ENCODE measurements at regions not wholly inside any gene's neighbourhood (a gene's known extent, or its start where the extent isn't known, plus 50 kb on each side); places are given as distances from the start of the nearest gene placed in this dataset.
"Not testable (repeated sequence)": the region's sequence is repeated elsewhere in the genome, so short reads cannot be mapped to it uniquely, and the experiment has no call there.

DNA sequence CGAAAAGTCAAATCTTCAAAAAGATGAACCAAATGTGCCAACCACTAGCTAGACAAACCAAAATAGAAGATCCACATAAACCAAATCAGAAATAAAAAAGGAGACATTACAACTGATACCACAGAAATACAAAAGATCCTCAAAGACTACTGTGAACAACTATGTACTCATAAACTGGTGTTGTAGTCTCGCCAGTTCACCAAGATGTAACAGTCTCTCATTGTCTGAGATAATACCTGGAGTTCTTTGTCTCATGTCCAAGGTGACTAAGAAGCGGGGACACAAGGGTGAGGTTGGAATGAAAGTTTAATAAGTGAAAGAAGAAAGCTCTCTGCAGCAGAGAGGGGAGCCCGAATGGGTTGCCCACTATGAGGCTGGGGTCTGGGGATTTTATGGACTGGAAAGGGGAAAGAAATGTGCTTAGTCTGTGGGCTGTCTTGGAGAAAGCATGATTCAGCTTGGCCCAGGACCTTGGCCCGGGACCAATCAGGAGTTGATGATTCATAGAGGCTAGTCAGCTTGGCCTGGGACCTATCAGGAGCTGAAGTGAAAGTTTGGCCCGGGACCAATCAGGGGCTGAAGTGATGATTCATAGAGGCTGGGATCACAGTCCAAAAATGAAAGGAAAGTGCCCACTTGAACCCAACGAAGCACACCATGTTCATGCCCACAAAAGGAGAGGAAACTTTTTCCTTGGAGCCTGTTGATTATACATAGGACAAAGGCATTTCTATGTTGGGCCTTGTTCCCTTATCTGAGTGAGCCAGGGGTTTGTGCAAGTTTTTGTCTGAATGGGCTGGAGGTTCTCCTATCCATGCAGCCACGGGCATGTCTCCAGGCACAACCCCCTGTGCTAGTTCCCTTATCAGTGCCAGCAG is 177.1 kb downstream of the SPIN4 start:
- H3K36me3 ChIP-seq (replicated peaks; ENCODE audit: low read depth, low read length); H4K20me1 ChIP-seq (ENCODE audit: insufficient read depth, low read length); H3K27ac ChIP-seq (ENCODE audit: low read length); H3K9me3 ChIP-seq (ENCODE audit: insufficient read depth, low read length); H3K79me2 ChIP-seq (ENCODE audit: low read length); H3K4me3 ChIP-seq (ENCODE audit: low read length); H3K9ac ChIP-seq (ENCODE audit: low read length); H2AFZ ChIP-seq (ENCODE audit: low read depth, low read length); H3K4me1 ChIP-seq (ENCODE audit: low read length); H3K27me3 ChIP-seq (ENCODE audit: low read depth, low read length); H3K4me2 ChIP-seq (ENCODE audit: low read length): not testable (repeated sequence)

DNA sequence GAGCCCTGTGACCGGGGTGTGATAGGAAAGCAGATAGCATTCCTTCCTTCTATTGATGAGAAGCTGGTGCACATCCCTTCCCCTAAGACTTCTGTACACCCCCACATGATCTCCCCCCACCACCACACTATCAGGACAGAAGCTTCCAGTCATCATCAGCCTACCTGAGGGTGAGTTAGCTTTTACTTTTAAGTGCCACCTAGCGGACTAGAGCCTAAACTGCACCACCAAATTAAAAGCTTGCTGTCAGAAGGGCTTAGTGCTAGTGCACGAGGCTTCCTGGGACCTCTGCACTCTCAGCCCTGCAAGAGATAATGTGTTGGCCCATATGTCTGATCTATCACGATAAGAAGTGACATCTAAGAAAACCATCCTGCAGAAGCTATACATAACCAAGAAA is 181.7 kb downstream of the SPIN4 start:
- not testable (repeated sequence) for H2AFZ ChIP-seq (ENCODE audit: low read depth, low read length); H3K79me2 ChIP-seq (ENCODE audit: low read length); H3K4me3 ChIP-seq (ENCODE audit: low read length); H3K27me3 ChIP-seq (ENCODE audit: low read depth, low read length); H3K27ac ChIP-seq (ENCODE audit: low read length); H3K4me2 ChIP-seq (ENCODE audit: low read length); H3K9me3 ChIP-seq (ENCODE audit: insufficient read depth, low read length); H3K9ac ChIP-seq (ENCODE audit: low read length); H3K4me1 ChIP-seq (ENCODE audit: low read length); H4K20me1 ChIP-seq (ENCODE audit: insufficient read depth, low read length); H3K36me3 ChIP-seq (replicated peaks; ENCODE audit: low read depth, low read length)

DNA sequence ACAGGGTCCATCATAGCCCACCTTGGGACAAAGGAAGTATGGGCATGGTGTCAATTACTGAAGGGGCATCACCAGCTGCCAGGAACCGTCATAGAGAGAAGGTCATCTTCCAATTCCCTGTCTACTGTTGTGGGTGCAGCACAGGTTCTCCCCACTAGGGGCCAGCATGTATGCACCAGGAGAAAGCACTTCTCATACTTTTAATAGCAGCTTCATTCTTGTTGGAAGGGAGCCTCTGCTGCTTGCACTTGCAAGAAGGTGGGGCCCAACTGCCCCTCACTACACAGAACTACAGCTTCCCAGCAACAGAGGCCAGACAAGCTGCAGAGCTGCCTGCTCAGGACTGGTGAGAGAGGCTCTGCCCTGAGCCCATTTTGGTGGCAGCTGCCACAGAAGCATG is 182.2 kb downstream of the SPIN4 start:
- H3K4me2 ChIP-seq (ENCODE audit: low read length); H3K27ac ChIP-seq (ENCODE audit: low read length); H3K9ac ChIP-seq (ENCODE audit: low read length); H3K79me2 ChIP-seq (ENCODE audit: low read length); H4K20me1 ChIP-seq (ENCODE audit: insufficient read depth, low read length); H3K9me3 ChIP-seq (ENCODE audit: insufficient read depth, low read length); H2AFZ ChIP-seq (ENCODE audit: low read depth, low read length); H3K36me3 ChIP-seq (replicated peaks; ENCODE audit: low read depth, low read length); H3K27me3 ChIP-seq (ENCODE audit: low read depth, low read length); H3K4me1 ChIP-seq (ENCODE audit: low read length); H3K4me3 ChIP-seq (ENCODE audit: low read length): not testable (repeated sequence)

DNA sequence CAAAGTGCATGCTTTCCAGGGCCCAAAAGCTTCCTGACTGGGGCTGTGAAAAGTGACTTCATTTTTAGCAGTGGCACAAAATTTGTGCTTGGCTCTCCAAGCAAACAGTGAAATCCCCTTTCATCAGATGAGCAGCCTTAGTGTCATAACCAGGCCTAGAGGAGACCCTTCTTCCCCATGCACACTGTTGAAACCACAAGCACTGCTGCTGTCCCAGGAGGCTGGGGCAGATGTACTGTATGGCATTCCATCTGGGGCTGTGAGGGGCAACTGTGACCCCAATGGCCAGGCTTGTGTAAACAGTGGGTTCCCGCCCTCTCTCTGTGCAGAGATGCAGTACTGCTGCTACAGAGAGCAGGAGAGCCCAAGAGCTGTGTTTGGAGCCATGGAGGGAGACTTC is 184.1 kb downstream of the SPIN4 start:
- H4K20me1 ChIP-seq (ENCODE audit: insufficient read depth, low read length); H2AFZ ChIP-seq (ENCODE audit: low read depth, low read length); H3K9me3 ChIP-seq (ENCODE audit: insufficient read depth, low read length); H3K27me3 ChIP-seq (ENCODE audit: low read depth, low read length); H3K4me2 ChIP-seq (ENCODE audit: low read length); H3K9ac ChIP-seq (ENCODE audit: low read length); H3K79me2 ChIP-seq (ENCODE audit: low read length); H3K4me3 ChIP-seq (ENCODE audit: low read length); H3K36me3 ChIP-seq (replicated peaks; ENCODE audit: low read depth, low read length); H3K4me1 ChIP-seq (ENCODE audit: low read length); H3K27ac ChIP-seq (ENCODE audit: low read length): not testable (repeated sequence)

DNA sequence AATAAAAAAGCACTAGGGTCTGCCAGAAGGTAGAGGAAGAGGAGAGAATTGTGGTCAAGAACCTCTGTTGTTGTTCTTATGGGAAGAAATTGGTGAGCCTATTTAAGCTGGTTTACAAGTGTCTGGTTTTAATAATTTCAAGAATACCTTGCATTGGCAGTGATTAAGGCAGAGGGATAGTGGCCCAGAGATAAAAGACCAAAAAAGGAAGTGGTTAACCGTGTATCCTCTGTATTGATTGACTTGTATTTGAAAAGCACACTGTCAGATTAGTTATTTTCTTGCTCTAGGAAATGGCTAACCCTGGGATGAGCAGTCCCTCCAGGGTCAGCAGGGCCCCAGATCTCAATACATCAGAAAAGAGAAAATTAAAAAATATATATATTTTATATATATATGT is 190.1 kb downstream of the SPIN4 start:
- not testable (repeated sequence) for H3K4me3 ChIP-seq (ENCODE audit: low read length); H4K20me1 ChIP-seq (ENCODE audit: insufficient read depth, low read length); H3K36me3 ChIP-seq (replicated peaks; ENCODE audit: low read depth, low read length); H2AFZ ChIP-seq (ENCODE audit: low read depth, low read length); H3K27ac ChIP-seq (ENCODE audit: low read length); H3K9ac ChIP-seq (ENCODE audit: low read length); H3K27me3 ChIP-seq (ENCODE audit: low read depth, low read length); H3K4me2 ChIP-seq (ENCODE audit: low read length); H3K79me2 ChIP-seq (ENCODE audit: low read length); H3K4me1 ChIP-seq (ENCODE audit: low read length); H3K9me3 ChIP-seq (ENCODE audit: insufficient read depth, low read length)

DNA sequence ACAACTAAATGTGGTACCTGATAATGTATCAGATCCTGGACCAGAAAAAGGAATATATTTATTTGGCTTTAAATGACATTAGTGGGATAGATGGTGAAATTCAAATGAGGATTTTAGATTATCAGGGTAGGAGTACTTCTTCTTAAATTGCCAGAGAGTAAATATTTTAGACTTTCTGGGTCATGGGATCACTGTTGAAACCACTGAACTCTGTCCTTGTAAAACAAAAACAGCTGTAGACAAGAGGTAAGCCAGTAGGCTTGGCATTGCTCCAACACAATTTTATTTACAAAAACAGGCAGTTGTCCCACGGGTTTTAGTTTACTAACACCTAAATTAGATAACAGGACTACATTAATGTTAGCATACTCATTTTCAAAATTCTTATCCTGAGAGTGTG is 190.8 kb downstream of the SPIN4 start:
- not testable (repeated sequence) for H3K27me3 ChIP-seq (ENCODE audit: low read depth, low read length); H3K4me3 ChIP-seq (ENCODE audit: low read length); H3K4me2 ChIP-seq (ENCODE audit: low read length); H4K20me1 ChIP-seq (ENCODE audit: insufficient read depth, low read length); H3K79me2 ChIP-seq (ENCODE audit: low read length); H3K9me3 ChIP-seq (ENCODE audit: insufficient read depth, low read length); H2AFZ ChIP-seq (ENCODE audit: low read depth, low read length); H3K27ac ChIP-seq (ENCODE audit: low read length); H3K9ac ChIP-seq (ENCODE audit: low read length); H3K4me1 ChIP-seq (ENCODE audit: low read length); H3K36me3 ChIP-seq (replicated peaks; ENCODE audit: low read depth, low read length)

DNA sequence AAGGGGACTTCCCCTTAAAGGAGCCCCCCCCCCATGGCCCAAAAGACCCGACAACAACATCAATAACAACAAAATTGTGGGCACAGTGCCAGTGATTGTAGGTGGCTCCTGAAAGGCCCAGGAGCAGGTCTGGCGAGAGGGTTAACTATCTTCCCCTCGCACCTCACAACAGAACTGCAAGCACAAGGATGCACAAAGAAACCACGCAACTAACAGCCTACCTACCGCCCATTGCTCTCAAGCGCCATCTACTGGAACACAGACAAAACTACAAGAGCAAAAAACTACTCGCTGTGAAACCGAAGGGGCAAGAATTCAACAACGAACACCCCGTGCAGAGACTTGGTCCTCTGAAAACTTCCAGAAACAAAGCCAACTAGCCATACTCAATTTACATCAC is 205.6 kb downstream of the SPIN4 start:
- H3K79me2 ChIP-seq (ENCODE audit: low read length); H3K4me3 ChIP-seq (ENCODE audit: low read length); H3K27me3 ChIP-seq (ENCODE audit: low read depth, low read length); H4K20me1 ChIP-seq (ENCODE audit: insufficient read depth, low read length); H2AFZ ChIP-seq (ENCODE audit: low read depth, low read length); H3K9ac ChIP-seq (ENCODE audit: low read length); H3K36me3 ChIP-seq (replicated peaks; ENCODE audit: low read depth, low read length); H3K9me3 ChIP-seq (ENCODE audit: insufficient read depth, low read length); H3K4me2 ChIP-seq (ENCODE audit: low read length); H3K27ac ChIP-seq (ENCODE audit: low read length); H3K4me1 ChIP-seq (ENCODE audit: low read length): not testable (repeated sequence)

DNA sequence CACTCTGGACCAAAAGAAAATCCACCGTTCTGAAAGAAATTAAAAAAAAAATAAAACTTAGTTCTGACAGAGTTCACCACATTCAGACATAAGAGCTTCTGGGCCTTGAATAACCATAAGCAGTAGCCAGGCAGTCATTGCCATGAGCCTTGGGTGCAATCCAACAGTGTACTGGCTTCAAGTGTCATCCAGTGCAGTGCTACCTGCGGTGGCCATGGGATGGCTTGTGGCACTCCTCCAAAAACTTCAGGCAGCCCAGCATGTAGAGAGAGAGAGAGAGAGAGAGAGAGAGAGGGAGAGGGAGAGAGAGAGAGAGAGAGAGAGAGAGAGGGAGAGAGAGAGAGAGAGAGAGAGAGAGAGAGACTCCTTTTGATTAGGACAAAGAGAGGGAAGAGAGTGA is 208.5 kb downstream of the SPIN4 start:
- not testable (repeated sequence) for H3K9me3 ChIP-seq (ENCODE audit: insufficient read depth, low read length); H3K4me2 ChIP-seq (ENCODE audit: low read length); H4K20me1 ChIP-seq (ENCODE audit: insufficient read depth, low read length); H3K27ac ChIP-seq (ENCODE audit: low read length); H3K79me2 ChIP-seq (ENCODE audit: low read length); H3K36me3 ChIP-seq (replicated peaks; ENCODE audit: low read depth, low read length); H3K27me3 ChIP-seq (ENCODE audit: low read depth, low read length); H3K4me3 ChIP-seq (ENCODE audit: low read length); H2AFZ ChIP-seq (ENCODE audit: low read depth, low read length); H3K9ac ChIP-seq (ENCODE audit: low read length); H3K4me1 ChIP-seq (ENCODE audit: low read length)

DNA sequence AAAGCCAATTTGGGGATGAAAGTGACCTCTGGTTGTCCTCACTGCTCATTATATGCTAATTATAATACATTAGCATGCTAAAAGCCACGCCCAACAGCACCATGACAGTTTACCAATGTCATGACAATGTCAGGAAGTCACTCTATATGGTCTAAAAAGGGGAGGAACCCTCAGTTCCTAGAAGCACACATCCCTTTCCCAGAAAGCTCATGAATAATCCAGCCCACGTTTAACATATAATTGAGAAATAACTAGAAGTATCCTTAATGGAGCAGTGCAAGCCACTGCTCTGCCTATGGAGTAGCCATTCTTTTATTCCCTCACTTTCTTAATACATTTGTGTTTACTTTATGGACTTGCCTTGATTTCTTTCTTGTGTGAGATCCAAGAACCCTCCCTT is 215.3 kb downstream of the SPIN4 start:
- not testable (repeated sequence) for H3K4me1 ChIP-seq (ENCODE audit: low read length); H2AFZ ChIP-seq (ENCODE audit: low read depth, low read length); H3K4me2 ChIP-seq (ENCODE audit: low read length); H3K9ac ChIP-seq (ENCODE audit: low read length); H3K9me3 ChIP-seq (ENCODE audit: insufficient read depth, low read length); H3K27ac ChIP-seq (ENCODE audit: low read length); H3K36me3 ChIP-seq (replicated peaks; ENCODE audit: low read depth, low read length); H3K4me3 ChIP-seq (ENCODE audit: low read length); H3K79me2 ChIP-seq (ENCODE audit: low read length); H3K27me3 ChIP-seq (ENCODE audit: low read depth, low read length); H4K20me1 ChIP-seq (ENCODE audit: insufficient read depth, low read length)
